Gastrocnemius medialis (tissue), 4 donors: ENCODE measurements at regions not wholly inside any gene's neighbourhood (a gene's known extent, or its start where the extent isn't known, plus 50 kb on each side); places are given as distances from the start of the nearest gene placed in this dataset.

Source experiments
- CTCF ChIP-seq, 5 experiments: fragments of 450-650 bp in 3 of 5; fragments of 200-600 bp in 2 of 5; sonication (generic) in 2 of 5; IDR thresholded peaks in 4 of 5; conservative IDR thresholded peaks in 1 of 5; 1 replicate in 4 of 5; 2 replicates in 1 of 5; pipeline ENCODE4 v1.5.1; 2016 to 2019; ENCODE audit warnings: antibody characterized with exemption in 5 of 5, mild to moderate bottlenecking in 3 of 5, moderate library complexity in 3 of 5
- POLR2A ChIP-seq, 2 donors: fragments of 450-650 bp; IDR thresholded peaks; one replicate each; pipeline ENCODE4 v1.6.1; 2017; ENCODE audit warnings: antibody characterized with exemption in 2 of 2, mild to moderate bottlenecking in 2 of 2, moderate library complexity in 2 of 2

- TF ChIP-seq CTCF (IDR thresholded peaks at IDR 0.05 in 4 of 5, conservative IDR thresholded peaks at IDR 0.05 in 1 of 5) (no peak), POLR2A (IDR thresholded peaks at IDR 0.05) (no peak)
Measured at GRCh38 chr10:2108496-2108895, 371.2 kb upstream of the ADARB2 start.
